ENCODE measurements at regions not wholly inside any gene's neighbourhood (a gene's known extent, or its start where the extent isn't known, plus 50 kb on each side); places are given as distances from the start of the nearest gene placed in this dataset.

DNA sequence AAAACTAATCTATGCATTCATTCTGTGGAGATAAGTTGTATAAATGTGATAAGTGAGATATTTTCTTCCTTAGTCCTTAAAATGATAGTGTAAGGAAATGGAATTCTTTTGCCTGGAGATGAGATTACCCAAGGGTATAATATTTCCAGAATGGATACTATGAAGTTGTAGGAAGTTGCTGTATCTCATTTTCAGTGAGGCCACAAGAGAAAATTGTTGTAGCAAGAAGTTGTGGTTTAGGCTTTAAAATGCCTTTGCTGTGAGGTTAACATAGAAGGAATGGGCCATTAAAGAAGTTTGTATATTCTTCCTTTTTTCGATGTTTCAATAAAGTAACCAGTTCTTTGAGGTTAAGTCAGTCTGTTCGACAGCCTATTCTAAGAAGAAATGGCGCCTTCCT lies 50.7 kb upstream of the LIN7C start:
- DNase-seq = no peak
- Histone ChIP-seq H3K4me3 (ENCODE audit: insufficient read depth, low read depth, low read length) (no peak overlapping the region), H3K27me3 (ENCODE audit: control insufficient read depth, insufficient read depth, low read length) (no peaks in the 10 kb centered on the region), H3K36me3 (replicated peaks; ENCODE audit: control insufficient read depth, insufficient read depth, low read length) (no peaks in the 10 kb centered on the region)

Measured in H7 (cell line).